ENCODE measurements at regions not wholly inside any gene's neighbourhood (a gene's known extent, or its start where the extent isn't known, plus 50 kb on each side); places are given as distances from the start of the nearest gene placed in this dataset.
"Not testable (repeated sequence)": the region's sequence is repeated elsewhere in the genome, so short reads cannot be mapped to it uniquely, and the experiment has no call there.

DNA sequence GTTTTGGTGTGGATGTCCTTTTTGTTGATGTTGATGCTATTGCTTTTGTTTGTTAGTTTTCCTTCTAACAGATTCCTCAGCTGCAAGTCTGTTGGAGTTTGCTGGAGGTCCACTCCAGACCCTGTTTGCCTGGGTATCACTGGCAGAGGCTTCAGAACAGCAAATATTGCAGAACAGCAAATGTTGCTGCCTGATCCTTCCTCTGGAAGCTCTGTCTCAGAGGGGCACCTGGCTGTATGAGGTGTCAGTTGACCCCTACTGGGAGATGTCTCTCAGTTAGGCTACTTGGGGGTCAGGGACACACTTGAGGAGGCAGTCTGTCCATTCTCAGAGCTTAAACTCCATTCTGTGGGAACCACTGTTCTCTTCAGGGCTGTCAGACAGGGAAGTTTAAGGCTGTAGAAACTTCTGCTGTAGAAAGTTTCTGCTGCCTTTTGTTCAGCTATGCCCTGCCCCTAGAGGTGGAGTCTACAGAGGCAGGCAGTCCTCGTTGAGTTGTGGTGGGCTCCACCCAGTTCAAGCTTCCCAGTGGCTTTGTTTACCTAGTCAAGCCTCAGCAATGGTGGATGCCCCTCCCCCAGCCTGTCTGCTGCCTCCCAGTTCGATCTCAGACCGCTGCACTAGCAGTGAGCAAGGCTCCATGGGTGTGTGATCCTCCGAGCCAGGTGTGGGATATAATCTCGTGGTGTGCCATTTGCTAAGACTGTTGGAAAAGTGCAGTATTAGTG, 166.4 kb upstream of the TPTE start:
- peaks cover 4 to 60% (median 36%) of the 10 kb centered on the region in 7 donors for H3K9me3 Mint-ChIP-seq
- H3K36me3 Mint-ChIP-seq; H3K4me3 ChIP-seq (ENCODE audit: low read depth, low read length); ATAC-seq (ENCODE audit: low read depth in 2 of 2); H3K27ac ChIP-seq (ENCODE audit: insufficient read depth, low read length, poor library complexity, severe bottlenecking); H3K4me1 ChIP-seq (ENCODE audit: control insufficient read depth, insufficient read depth, low read length, poor library complexity, severe bottlenecking); H3K4me1 Mint-ChIP-seq; DNase-seq; H3K4me3 Mint-ChIP-seq; H3K36me3 ChIP-seq (ENCODE audit: control insufficient read depth, insufficient read depth, low read length); H3K27me3 Mint-ChIP-seq; H3K27ac Mint-ChIP-seq; H3K27me3 ChIP-seq (ENCODE audit: control insufficient read depth, insufficient read depth, low read length): not testable (repeated sequence)
- H3K9me3 ChIP-seq (ENCODE audit: control insufficient read depth in 2 of 2, low read length in 2 of 2) = peaks cover 19 to 35% of the 10 kb centered on the region in 2 experiments

DNA sequence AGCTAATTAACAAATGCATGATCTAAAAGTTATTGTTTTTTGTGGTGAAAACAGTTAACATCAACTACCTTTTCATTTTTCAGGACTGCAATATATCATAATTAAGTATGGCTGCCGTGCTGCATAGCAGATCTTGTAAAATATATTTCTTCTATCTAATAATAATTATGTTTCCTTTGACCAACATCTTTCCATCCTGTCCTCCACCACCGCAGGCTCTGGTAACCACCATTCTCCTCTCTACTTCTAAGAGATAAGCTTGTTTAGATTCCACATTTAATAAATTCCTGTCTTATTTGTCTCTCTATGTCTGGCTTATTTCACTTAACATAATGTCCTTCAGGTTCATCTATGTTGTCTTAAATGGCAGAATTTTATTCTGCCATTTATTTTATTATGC, 162.3 kb upstream of the TPTE start:
- peaks cover 16 to 58% (median 30%) of the 10 kb centered on the region in 7 donors for H3K9me3 Mint-ChIP-seq
- peaks cover 14 to 48% of the 10 kb centered on the region in 2 experiments for H3K9me3 ChIP-seq (ENCODE audit: control insufficient read depth in 2 of 2, low read length in 2 of 2)
- not testable (repeated sequence) for H3K4me1 ChIP-seq (ENCODE audit: control insufficient read depth, insufficient read depth, low read length, poor library complexity, severe bottlenecking); H3K36me3 Mint-ChIP-seq; H3K36me3 ChIP-seq (ENCODE audit: control insufficient read depth, insufficient read depth, low read length); H3K27me3 ChIP-seq (ENCODE audit: control insufficient read depth, insufficient read depth, low read length); H3K4me3 Mint-ChIP-seq; H3K4me1 Mint-ChIP-seq; ATAC-seq (ENCODE audit: low read depth in 2 of 2); H3K27me3 Mint-ChIP-seq; H3K27ac Mint-ChIP-seq; H3K4me3 ChIP-seq (ENCODE audit: low read depth, low read length); DNase-seq; H3K27ac ChIP-seq (ENCODE audit: insufficient read depth, low read length, poor library complexity, severe bottlenecking)

DNA sequence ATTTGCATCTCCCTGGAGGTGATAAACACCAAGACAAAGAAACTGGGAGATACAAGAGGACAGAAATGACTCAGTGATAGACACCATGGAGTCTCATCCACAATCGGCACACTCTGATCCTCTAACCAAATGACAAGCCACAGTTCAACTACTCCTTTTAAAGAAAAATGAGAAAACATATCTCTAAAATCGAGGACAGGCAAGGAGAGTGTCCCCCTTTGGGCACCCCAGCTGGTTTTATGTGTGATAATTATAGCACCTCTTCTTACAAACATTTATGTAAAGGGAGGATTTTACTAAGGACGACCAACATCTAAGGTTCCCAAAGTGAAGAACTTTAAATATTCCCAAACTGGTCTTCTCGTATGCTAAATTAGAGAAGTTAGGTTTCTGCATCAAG, 161.5 kb upstream of the TPTE start:
- not testable (repeated sequence) for H3K27me3 ChIP-seq (ENCODE audit: control insufficient read depth, insufficient read depth, low read length); H3K27ac ChIP-seq (ENCODE audit: insufficient read depth, low read length, poor library complexity, severe bottlenecking); H3K27me3 Mint-ChIP-seq; H3K27ac Mint-ChIP-seq; H3K4me1 ChIP-seq (ENCODE audit: control insufficient read depth, insufficient read depth, low read length, poor library complexity, severe bottlenecking); H3K4me3 Mint-ChIP-seq; H3K36me3 ChIP-seq (ENCODE audit: control insufficient read depth, insufficient read depth, low read length); ATAC-seq (ENCODE audit: low read depth in 2 of 2); H3K4me3 ChIP-seq (ENCODE audit: low read depth, low read length); DNase-seq; H3K4me1 Mint-ChIP-seq; H3K36me3 Mint-ChIP-seq
- H3K9me3 ChIP-seq (ENCODE audit: control insufficient read depth in 2 of 2, low read length in 2 of 2) = peaks cover 14 to 46% of the 10 kb centered on the region in 2 experiments
- H3K9me3 Mint-ChIP-seq = peaks cover 14 to 55% (median 29%) of the 10 kb centered on the region in 7 donors

DNA sequence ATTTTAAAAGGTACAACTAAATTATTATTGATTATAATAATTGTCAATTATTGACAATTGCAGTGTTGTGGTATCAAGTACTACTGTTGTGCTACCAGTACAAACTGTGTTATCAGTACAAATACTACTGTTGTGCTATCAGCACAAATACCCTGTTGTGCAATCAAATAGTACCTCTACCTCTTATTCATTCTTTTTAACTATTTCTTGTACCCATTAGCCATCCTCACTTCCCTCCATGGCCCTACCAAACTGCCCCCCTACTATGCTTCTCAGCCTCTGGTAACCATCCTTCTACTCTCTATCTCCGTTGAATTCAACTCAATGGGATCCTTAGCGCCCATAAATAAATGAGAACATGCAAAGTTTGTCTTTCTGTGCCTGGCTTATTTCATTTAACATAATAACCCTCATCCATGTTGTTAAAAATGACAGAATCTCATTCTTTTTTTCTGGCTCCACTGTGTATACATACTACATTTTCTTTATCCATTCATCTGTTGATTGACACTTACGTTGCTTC, 160.1 kb upstream of the TPTE start:
- peaks cover 14 to 47% (median 26%) of the 10 kb centered on the region in 7 donors for H3K9me3 Mint-ChIP-seq
- H3K9me3 ChIP-seq (ENCODE audit: control insufficient read depth in 2 of 2, low read length in 2 of 2) = peaks cover 14 to 35% of the 10 kb centered on the region in 2 experiments
- H3K36me3 Mint-ChIP-seq; H3K36me3 ChIP-seq (ENCODE audit: control insufficient read depth, insufficient read depth, low read length); DNase-seq; H3K4me3 Mint-ChIP-seq; H3K4me1 Mint-ChIP-seq; H3K27me3 ChIP-seq (ENCODE audit: control insufficient read depth, insufficient read depth, low read length); ATAC-seq (ENCODE audit: low read depth in 2 of 2); H3K27ac ChIP-seq (ENCODE audit: insufficient read depth, low read length, poor library complexity, severe bottlenecking); H3K4me3 ChIP-seq (ENCODE audit: low read depth, low read length); H3K4me1 ChIP-seq (ENCODE audit: control insufficient read depth, insufficient read depth, low read length, poor library complexity, severe bottlenecking); H3K27ac Mint-ChIP-seq; H3K27me3 Mint-ChIP-seq: not testable (repeated sequence)

DNA sequence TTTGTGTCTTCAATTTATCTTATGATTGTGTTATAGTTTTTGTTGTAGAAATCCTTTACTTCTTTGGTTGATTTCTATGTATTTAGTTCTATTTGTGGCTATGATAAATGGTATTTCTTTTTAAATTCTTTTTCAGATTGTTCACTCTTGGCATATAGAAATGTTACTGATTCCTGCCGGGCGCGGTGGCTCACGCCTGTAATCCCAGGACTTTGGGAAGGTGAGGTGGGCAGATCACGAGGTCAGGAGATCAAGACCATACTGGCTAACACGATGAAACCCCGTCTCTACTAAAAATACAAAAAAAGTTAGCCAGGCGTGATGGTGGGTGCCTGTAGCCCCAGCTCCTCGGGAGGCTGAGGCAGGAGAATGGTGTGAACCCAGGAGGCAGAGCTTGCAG, 158.6 kb upstream of the TPTE start:
- not testable (repeated sequence) for H3K4me1 ChIP-seq (ENCODE audit: control insufficient read depth, insufficient read depth, low read length, poor library complexity, severe bottlenecking); H3K36me3 ChIP-seq (ENCODE audit: control insufficient read depth, insufficient read depth, low read length); H3K27ac Mint-ChIP-seq; ATAC-seq (ENCODE audit: low read depth in 2 of 2); H3K36me3 Mint-ChIP-seq; H3K27me3 Mint-ChIP-seq; DNase-seq; H3K4me1 Mint-ChIP-seq; H3K4me3 ChIP-seq (ENCODE audit: low read depth, low read length); H3K4me3 Mint-ChIP-seq; H3K27ac ChIP-seq (ENCODE audit: insufficient read depth, low read length, poor library complexity, severe bottlenecking); H3K27me3 ChIP-seq (ENCODE audit: control insufficient read depth, insufficient read depth, low read length)
- peaks cover 14 to 35% (median 25%) of the 10 kb centered on the region in 7 donors for H3K9me3 Mint-ChIP-seq
- peaks cover 14 to 31% of the 10 kb centered on the region in 2 experiments for H3K9me3 ChIP-seq (ENCODE audit: control insufficient read depth in 2 of 2, low read length in 2 of 2)

DNA sequence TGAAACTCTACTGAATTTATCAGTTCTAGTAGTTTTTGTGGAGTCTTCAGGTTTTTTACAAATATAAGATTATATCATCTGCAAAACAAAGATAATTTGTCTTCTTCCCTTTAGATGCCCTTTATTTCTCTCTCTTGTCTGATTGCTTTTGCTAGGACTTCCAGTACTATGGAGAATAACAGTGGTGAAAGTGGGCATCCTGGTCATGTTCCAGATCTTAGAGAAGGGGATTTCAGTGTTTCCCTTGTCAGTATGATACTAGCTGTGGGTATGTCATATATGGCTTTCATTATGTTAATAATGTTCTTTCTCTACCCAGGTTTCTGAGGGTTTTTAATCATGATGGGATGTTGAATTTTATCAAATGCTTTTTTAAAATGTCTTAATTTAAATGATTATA, 158.1 kb upstream of the TPTE start:
- not testable (repeated sequence) for H3K4me3 Mint-ChIP-seq; H3K36me3 Mint-ChIP-seq; H3K4me1 ChIP-seq (ENCODE audit: control insufficient read depth, insufficient read depth, low read length, poor library complexity, severe bottlenecking); H3K36me3 ChIP-seq (ENCODE audit: control insufficient read depth, insufficient read depth, low read length); DNase-seq; H3K27me3 Mint-ChIP-seq; ATAC-seq (ENCODE audit: low read depth in 2 of 2); H3K27ac Mint-ChIP-seq; H3K4me3 ChIP-seq (ENCODE audit: low read depth, low read length); H3K27me3 ChIP-seq (ENCODE audit: control insufficient read depth, insufficient read depth, low read length); H3K4me1 Mint-ChIP-seq; H3K27ac ChIP-seq (ENCODE audit: insufficient read depth, low read length, poor library complexity, severe bottlenecking)
- peaks cover 14 to 33% of the 10 kb centered on the region in 2 experiments for H3K9me3 ChIP-seq (ENCODE audit: control insufficient read depth in 2 of 2, low read length in 2 of 2)
- peaks cover 14 to 33% (median 25%) of the 10 kb centered on the region in 7 donors for H3K9me3 Mint-ChIP-seq

DNA sequence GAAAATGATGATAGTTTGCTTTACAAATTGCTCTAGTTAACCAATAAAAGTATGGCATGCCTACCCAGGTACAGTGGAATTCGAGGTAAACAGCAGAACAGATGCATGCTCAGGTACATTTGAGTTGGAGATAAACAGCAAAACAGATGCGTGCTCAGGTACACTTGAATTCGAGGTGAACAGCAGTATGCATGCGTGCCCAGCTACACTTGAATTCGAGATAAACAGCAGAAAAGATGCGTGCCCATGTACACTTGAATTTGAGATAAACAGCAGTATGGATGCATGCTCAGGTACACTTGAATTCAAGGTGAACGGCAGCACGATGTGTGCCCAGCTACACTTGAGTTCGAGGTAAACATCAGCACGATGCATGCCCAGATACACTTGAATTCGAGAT, 155.2 kb upstream of the TPTE start:
- not testable (repeated sequence) for H3K27ac ChIP-seq (ENCODE audit: insufficient read depth, low read length, poor library complexity, severe bottlenecking); H3K36me3 Mint-ChIP-seq; H3K36me3 ChIP-seq (ENCODE audit: control insufficient read depth, insufficient read depth, low read length); H3K4me1 Mint-ChIP-seq; H3K4me3 ChIP-seq (ENCODE audit: low read depth, low read length); ATAC-seq (ENCODE audit: low read depth in 2 of 2); H3K27ac Mint-ChIP-seq; H3K27me3 Mint-ChIP-seq; H3K27me3 ChIP-seq (ENCODE audit: control insufficient read depth, insufficient read depth, low read length); H3K4me1 ChIP-seq (ENCODE audit: control insufficient read depth, insufficient read depth, low read length, poor library complexity, severe bottlenecking); DNase-seq; H3K4me3 Mint-ChIP-seq
- peaks cover 7 to 20% (median 16%) of the 10 kb centered on the region in 7 donors for H3K9me3 Mint-ChIP-seq
- peaks cover 4 to 20% of the 10 kb centered on the region in 2 experiments for H3K9me3 ChIP-seq (ENCODE audit: control insufficient read depth in 2 of 2, low read length in 2 of 2)

DNA sequence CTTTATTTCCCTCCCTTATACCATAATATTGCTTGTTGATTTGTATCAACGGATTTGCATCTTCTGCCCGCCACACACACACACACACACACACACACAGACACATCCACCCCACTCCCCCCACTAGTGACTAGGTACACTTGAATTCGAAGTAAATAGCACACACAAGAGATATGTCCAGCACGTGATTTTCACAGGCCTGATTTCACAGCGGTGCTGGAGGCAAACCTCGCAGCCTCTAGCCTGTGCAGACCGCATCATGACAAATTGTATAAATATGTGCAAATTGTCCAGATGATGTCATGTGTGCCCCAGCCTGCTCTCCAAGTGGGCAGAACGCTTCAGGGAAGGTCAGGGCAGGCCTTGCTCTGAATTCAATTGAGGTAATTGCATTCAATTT, 153.8 kb upstream of the TPTE start:
- not testable (repeated sequence) for H3K27me3 Mint-ChIP-seq; H3K27me3 ChIP-seq (ENCODE audit: control insufficient read depth, insufficient read depth, low read length); H3K4me1 ChIP-seq (ENCODE audit: control insufficient read depth, insufficient read depth, low read length, poor library complexity, severe bottlenecking); H3K27ac Mint-ChIP-seq; H3K36me3 ChIP-seq (ENCODE audit: control insufficient read depth, insufficient read depth, low read length); H3K27ac ChIP-seq (ENCODE audit: insufficient read depth, low read length, poor library complexity, severe bottlenecking); DNase-seq; H3K4me3 ChIP-seq (ENCODE audit: low read depth, low read length); H3K4me1 Mint-ChIP-seq; H3K4me3 Mint-ChIP-seq; H3K36me3 Mint-ChIP-seq
- H3K9me3 Mint-ChIP-seq = peaks cover 2 to 14% (median 7%) of the 10 kb centered on the region in 7 donors
- peaks cover 2 to 14% of the 10 kb centered on the region in 2 experiments for H3K9me3 ChIP-seq (ENCODE audit: control insufficient read depth in 2 of 2, low read length in 2 of 2)
- ATAC-seq (ENCODE audit: low read depth in 2 of 2) = peak; percentile 9 to 17

All from CD4-positive, CD25-positive, alpha-beta regulatory T cell (primary cell).